MCF 10A (cell line): ENCODE measurements at regions not wholly inside any gene's neighbourhood (a gene's known extent, or its start where the extent isn't known, plus 50 kb on each side); places are given as distances from the start of the nearest gene placed in this dataset.

Experiments
- BruUV-seq: library from RNA; stranded (reverse); fragments of 400-500 nt; replicated peaks from 2 replicates; lab custom pipeline; 2021; lab: Mats Ljungman, UMichigan
- CTCF ChIA-PET: fragments of 300-600 bp; sonication (Branson Sonifier 250); formaldehyde crosslinking; extraction: SDS; loops from one replicate; lab custom pipeline; 2021; ENCODE audit warnings: antibody characterized with exemption, inconsistent platforms; lab: Yijun Ruan, JAX
- POLR2A ChIA-PET: fragments of 300-600, 350-650 bp; sonication (Branson Sonifier 250); formaldehyde crosslinking; extraction: SDS; loops from one replicate; lab custom pipeline; 2020; ENCODE audit warnings: antibody characterized with exemption, inconsistent platforms; lab: Yijun Ruan, JAX
- DNase-seq: peaks from one replicate; pipeline ENCODE4 v3.0.0-alpha.2; 2018; ENCODE audit not compliant: unreplicated experiment
- H3K27ac Mint-ChIP-seq: one replicate; pipeline ENCODE4 v1.8.0; 2022; ENCODE audit warnings: mild to moderate bottlenecking, low read depth, mixed read lengths; ENCODE audit not compliant: unreplicated experiment
- H3K27me3 Mint-ChIP-seq: one replicate; pipeline ENCODE4 v1.8.0; 2022; ENCODE audit warnings: mixed read lengths; ENCODE audit not compliant: insufficient read depth, unreplicated experiment
- H3K36me3 Mint-ChIP-seq: one replicate; pipeline ENCODE4 v1.8.0; 2022; ENCODE audit warnings: mild to moderate bottlenecking, moderate library complexity, mixed read lengths; ENCODE audit not compliant: insufficient read depth, unreplicated experiment
- H3K4me1 Mint-ChIP-seq: one replicate; pipeline ENCODE4 v1.8.0; 2022; ENCODE audit warnings: mixed read lengths; ENCODE audit not compliant: insufficient read depth, unreplicated experiment
- H3K4me3 Mint-ChIP-seq: one replicate; pipeline ENCODE4 v1.8.0; 2022; ENCODE audit warnings: mild to moderate bottlenecking, moderate library complexity, mixed read lengths; ENCODE audit not compliant: unreplicated experiment
- H3K9me3 Mint-ChIP-seq: one replicate; pipeline ENCODE4 v1.8.0; 2022; ENCODE audit warnings: mixed read lengths; ENCODE audit not compliant: unreplicated experiment
- intact Hi-C: fragments of 100-400 bp; cut with micrococcal nuclease; formaldehyde crosslinking; loops from 2 replicates; pipeline ENCODE4 v1.14.1; 2022
- TF ChIP-seq, protein P1 (sequence below): fragments of 200-600 bp; IDR thresholded peaks from one replicate; pipeline ENCODE4 v1.8.0; 2022; ENCODE audit warnings: antibody characterized with exemption, mild to moderate bottlenecking; ENCODE audit not compliant: unreplicated experiment

- Mint-ChIP-seq H3K4me3 (no peak overlapping the region), H3K36me3 (no peaks in the 10 kb centered on the region), H3K9me3 (peaks cover 13% of the 10 kb centered on the region), H3K27me3 (peaks cover 19% of the 10 kb centered on the region), H3K27ac (no peak overlapping the region), H3K4me1 (peaks cover 5% of the 10 kb centered on the region)
- TF ChIP-seq, protein P1, sequence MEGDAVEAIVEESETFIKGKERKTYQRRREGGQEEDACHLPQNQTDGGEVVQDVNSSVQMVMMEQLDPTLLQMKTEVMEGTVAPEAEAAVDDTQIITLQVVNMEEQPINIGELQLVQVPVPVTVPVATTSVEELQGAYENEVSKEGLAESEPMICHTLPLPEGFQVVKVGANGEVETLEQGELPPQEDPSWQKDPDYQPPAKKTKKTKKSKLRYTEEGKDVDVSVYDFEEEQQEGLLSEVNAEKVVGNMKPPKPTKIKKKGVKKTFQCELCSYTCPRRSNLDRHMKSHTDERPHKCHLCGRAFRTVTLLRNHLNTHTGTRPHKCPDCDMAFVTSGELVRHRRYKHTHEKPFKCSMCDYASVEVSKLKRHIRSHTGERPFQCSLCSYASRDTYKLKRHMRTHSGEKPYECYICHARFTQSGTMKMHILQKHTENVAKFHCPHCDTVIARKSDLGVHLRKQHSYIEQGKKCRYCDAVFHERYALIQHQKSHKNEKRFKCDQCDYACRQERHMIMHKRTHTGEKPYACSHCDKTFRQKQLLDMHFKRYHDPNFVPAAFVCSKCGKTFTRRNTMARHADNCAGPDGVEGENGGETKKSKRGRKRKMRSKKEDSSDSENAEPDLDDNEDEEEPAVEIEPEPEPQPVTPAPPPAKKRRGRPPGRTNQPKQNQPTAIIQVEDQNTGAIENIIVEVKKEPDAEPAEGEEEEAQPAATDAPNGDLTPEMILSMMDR, result no peak
- CTCF ChIA-PET, result interaction anchor here (0.6 to 2.0 kb wide), 24 partner anchors 10 to 1489 kb away, joined by 3 to 14 read pairs (median 4); no protein-coding TSS in a partner anchor
- no peak for DNase-seq
- POLR2A ChIA-PET, result no interaction called here
- no TSS peak for BruUV-seq
- intact Hi-C loops, result loop anchor here (1.0 to 5.0 kb wide), 4 partner anchors 89 to 306 kb away; no protein-coding TSS in a partner anchor
Measured at GRCh38 chr7:131945957-131946544, 389.6 kb upstream of the PODXL start.

DNA sequence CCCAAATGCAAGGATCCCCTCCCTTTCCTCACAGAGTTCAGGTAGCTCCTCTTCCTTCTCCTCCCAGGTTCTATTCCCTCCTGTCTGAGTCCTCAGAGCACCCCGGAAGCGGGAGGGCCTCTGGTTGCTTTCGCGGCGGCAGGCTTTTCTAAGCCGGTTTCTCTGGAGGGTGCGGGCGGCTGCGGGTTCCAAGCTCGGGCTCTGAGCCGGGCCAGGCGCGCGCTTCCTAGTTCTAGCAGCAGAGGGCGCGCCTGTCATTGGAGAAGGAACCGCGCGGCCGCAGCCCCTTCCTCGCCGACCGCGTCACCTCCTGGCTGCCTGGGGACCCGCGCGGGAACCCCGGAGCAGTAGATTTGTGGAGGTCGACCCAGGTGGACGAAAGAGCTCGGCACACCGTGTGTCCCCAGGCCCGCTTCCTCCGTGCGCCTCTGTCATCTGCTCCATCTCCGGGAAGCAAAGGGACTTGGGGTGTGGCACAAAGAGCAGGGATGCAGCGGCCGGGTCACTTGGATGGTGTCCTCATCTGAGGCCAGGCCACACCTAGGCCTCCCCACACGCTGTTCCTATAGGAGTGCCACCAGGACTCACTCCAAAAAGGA lies 389.0 kb upstream of the PODXL start:
- no TSS peak for BruUV-seq
- peaks cover 5% of the 10 kb centered on the region for H3K4me1 Mint-ChIP-seq
- no peaks in the 10 kb centered on the region for H3K36me3 Mint-ChIP-seq
- ChIA-PET CTCF (interaction anchor here (0.5 to 2.0 kb wide), 44 partner anchors 9 to 1490 kb away, joined by 3 to 14 read pairs (median 4); no protein-coding TSS in a partner anchor), POLR2A (no interaction called here)
- TF ChIP-seq, protein P1, result peak; percentile 93
- H3K4me3 Mint-ChIP-seq, result no peak overlapping the region
- no peak overlapping the region for H3K27ac Mint-ChIP-seq
- H3K9me3 Mint-ChIP-seq, result peaks cover 13% of the 10 kb centered on the region
- H3K27me3 Mint-ChIP-seq, result peaks cover 19% of the 10 kb centered on the region
- intact Hi-C loops, result loop anchor here (1.0 to 5.0 kb wide), 4 partner anchors 88 to 307 kb away; no protein-coding TSS in a partner anchor
- peak; percentile 44 for DNase-seq

DNA sequence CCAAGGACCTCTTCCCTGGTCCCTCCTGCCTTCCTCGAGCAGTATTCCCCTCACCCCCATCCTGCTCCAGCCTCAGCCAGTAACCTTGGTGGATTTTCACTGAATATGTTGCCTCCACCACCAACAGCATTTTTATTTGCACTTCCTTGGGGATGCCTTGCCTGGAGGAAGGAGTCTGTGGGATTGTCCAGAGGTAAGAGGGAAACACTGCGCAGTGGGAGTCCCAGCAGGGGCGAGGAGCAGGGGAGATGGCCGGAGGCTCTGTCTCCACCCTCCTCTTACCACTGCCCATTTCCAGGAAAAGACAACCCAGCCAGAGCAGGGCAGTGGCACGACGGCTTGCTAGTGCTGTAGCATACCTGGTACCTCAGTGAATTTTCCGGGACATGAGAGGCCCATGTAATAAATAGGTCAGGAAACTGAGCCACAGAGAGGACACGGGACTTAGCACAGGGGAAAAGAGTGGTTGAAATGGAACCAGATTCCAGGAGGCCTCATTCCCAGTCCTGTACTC lies 388.2 kb upstream of the PODXL start:
- CTCF ChIA-PET, result interaction anchor here (0.5 to 2.0 kb wide), 32 partner anchors 8 to 1491 kb away, joined by 3 to 14 read pairs (median 4); no protein-coding TSS in a partner anchor
- Mint-ChIP-seq H3K4me3 (no peak overlapping the region), H3K27ac (no peak overlapping the region), H3K4me1 (peaks cover 5% of the 10 kb centered on the region), H3K27me3 (peaks cover 19% of the 10 kb centered on the region), H3K36me3 (no peaks in the 10 kb centered on the region), H3K9me3 (peaks cover 13% of the 10 kb centered on the region)
- no TSS peak for BruUV-seq
- intact Hi-C loops, result loop anchor here (1.0 to 5.0 kb wide), 4 partner anchors 87 to 308 kb away; no protein-coding TSS in a partner anchor
- no peak for DNase-seq
- POLR2A ChIA-PET, result no interaction called here
- TF ChIP-seq, protein P1, result no peak

- Mint-ChIP-seq H3K36me3 (no peaks in the 10 kb centered on the region), H3K27me3 (peaks cover 19% of the 10 kb centered on the region), H3K9me3 (peaks cover 20% of the 10 kb centered on the region), H3K4me3 (no peak overlapping the region), H3K27ac (no peak overlapping the region), H3K4me1 (peaks cover 4% of the 10 kb centered on the region)
- POLR2A ChIA-PET, result no interaction called here
- CTCF ChIA-PET, result interaction anchor here (0.5 to 1.7 kb wide), 6 partner anchors 24 to 637 kb away, joined by 3 to 8 read pairs (median 4); no protein-coding TSS in a partner anchor
- intact Hi-C loops, result no loop called here
- TF ChIP-seq, protein P1, result no peak
- BruUV-seq, result no TSS peak
- no peak for DNase-seq
Measured at GRCh38 chr7:131943646-131944045, 387.2 kb upstream of the PODXL start.
